Caco-2 (cell line): ENCODE measurements at regions not wholly inside any gene's neighbourhood (a gene's known extent, or its start where the extent isn't known, plus 50 kb on each side); places are given as distances from the start of the nearest gene placed in this dataset.
A peak's percentile ranks its signal among the peaks of the same experiment; 100 is the strongest.
"Not testable (repeated sequence)": the region's sequence is repeated elsewhere in the genome, so short reads cannot be mapped to it uniquely, and the experiment has no call there.

Experiments
- BruUV-seq: library from RNA; stranded (reverse); fragments of 400-500 nt; replicated peaks from 2 replicates; lab custom pipeline; 2021; lab: Mats Ljungman, UMichigan
- CTCF ChIA-PET: fragments of 300-600 bp; sonication (Branson Sonifier 250); formaldehyde crosslinking; loops from one replicate; lab custom pipeline; 2022; ENCODE audit warnings: antibody characterized with exemption; lab: Charles Lee
- POLR2A ChIA-PET: fragments of 300-600 bp; sonication (Branson Sonifier 250); formaldehyde crosslinking; loops from one replicate; lab custom pipeline; 2022; ENCODE audit warnings: antibody characterized with exemption; lab: Charles Lee
- DNase-seq, 2 experiments: peaks; one replicate each; pipeline versions ENCODE4 v3.0.0 to v3.0.0-alpha.2; 2020 to 2022
- H3K27me3 ChIP-seq: replicated peaks from 2 replicates; pipeline ENCODE4 v1.6.0; 2011; ENCODE audit warnings: low read length; ENCODE audit not compliant: control insufficient read depth, insufficient read depth
- H3K36me3 ChIP-seq: 2 replicates; pipeline ENCODE4 v1.5.1; 2011; ENCODE audit warnings: low read length; ENCODE audit not compliant: control insufficient read depth, insufficient read depth
- H3K4me1 ChIP-seq: fragments of 250-450 bp; sonication (Bioruptor Pico); 2 replicates; pipeline ENCODE4 v1.5.1; 2020; ENCODE audit warnings: mild to moderate bottlenecking
- H3K4me3 ChIP-seq: 2 replicates; pipeline ENCODE4 v1.5.1; 2011; ENCODE audit warnings: low read depth, mild to moderate bottlenecking, control low read depth, low read length
- H3K9me3 ChIP-seq: fragments of 250-450 bp; sonication (Bioruptor Pico); 2 replicates; pipeline ENCODE4 v1.5.1; 2020; ENCODE audit warnings: mild to moderate bottlenecking, moderate library complexity
- H3K27ac Mint-ChIP-seq: one replicate; pipeline ENCODE4 v1.8.0; 2022; ENCODE audit warnings: mixed read lengths; ENCODE audit not compliant: unreplicated experiment
- H3K27me3 Mint-ChIP-seq: one replicate; pipeline ENCODE4 v1.8.0; 2022; ENCODE audit warnings: mixed read lengths; ENCODE audit not compliant: insufficient read depth, unreplicated experiment
- H3K36me3 Mint-ChIP-seq: one replicate; pipeline ENCODE4 v1.8.0; 2022; ENCODE audit warnings: mild to moderate bottlenecking, mixed read lengths; ENCODE audit not compliant: insufficient read depth, unreplicated experiment
- H3K4me1 Mint-ChIP-seq: one replicate; pipeline ENCODE4 v1.8.0; 2022; ENCODE audit warnings: low read depth, mixed read lengths; ENCODE audit not compliant: unreplicated experiment
- H3K4me3 Mint-ChIP-seq: one replicate; pipeline ENCODE4 v1.8.0; 2022; ENCODE audit warnings: mild to moderate bottlenecking, moderate library complexity, mixed read lengths; ENCODE audit not compliant: unreplicated experiment
- H3K9me3 Mint-ChIP-seq: one replicate; pipeline ENCODE4 v1.8.0; 2022; ENCODE audit warnings: mixed read lengths; ENCODE audit not compliant: unreplicated experiment
- intact Hi-C: fragments of 100-400 bp; cut with micrococcal nuclease; formaldehyde crosslinking; loops from one replicate; pipeline ENCODE4 v1.10.0; 2022; ENCODE audit not compliant: unreplicated experiment
- TF ChIP-seq, protein P1 (sequence below), 2 experiments: fragments of 200-600 bp in 1 of 2; IDR thresholded peaks; 1 replicate in 1 of 2; 2 replicates in 1 of 2; pipeline versions ENCODE4 v1.5.1 to v1.8.0; 2011 to 2022; ENCODE audit warnings: antibody characterized with exemption in 1 of 2, control low read depth in 1 of 2, inconsistent platforms in 1 of 2, low read depth in 1 of 2, low read length in 1 of 2, mild to moderate bottlenecking in 1 of 2, moderate library complexity in 1 of 2; ENCODE audit not compliant: insufficient read depth in 1 of 2, severe bottlenecking in 1 of 2, unreplicated experiment in 1 of 2

GRCh38 chr14:53619691-53620231 lies 336.9 kb downstream of the BMP4 start:
- peaks cover 11% of the 10 kb centered on the region for H3K4me1 Mint-ChIP-seq
- H3K9me3 ChIP-seq: no peaks in the 10 kb centered on the region
- TF ChIP-seq, protein P1, sequence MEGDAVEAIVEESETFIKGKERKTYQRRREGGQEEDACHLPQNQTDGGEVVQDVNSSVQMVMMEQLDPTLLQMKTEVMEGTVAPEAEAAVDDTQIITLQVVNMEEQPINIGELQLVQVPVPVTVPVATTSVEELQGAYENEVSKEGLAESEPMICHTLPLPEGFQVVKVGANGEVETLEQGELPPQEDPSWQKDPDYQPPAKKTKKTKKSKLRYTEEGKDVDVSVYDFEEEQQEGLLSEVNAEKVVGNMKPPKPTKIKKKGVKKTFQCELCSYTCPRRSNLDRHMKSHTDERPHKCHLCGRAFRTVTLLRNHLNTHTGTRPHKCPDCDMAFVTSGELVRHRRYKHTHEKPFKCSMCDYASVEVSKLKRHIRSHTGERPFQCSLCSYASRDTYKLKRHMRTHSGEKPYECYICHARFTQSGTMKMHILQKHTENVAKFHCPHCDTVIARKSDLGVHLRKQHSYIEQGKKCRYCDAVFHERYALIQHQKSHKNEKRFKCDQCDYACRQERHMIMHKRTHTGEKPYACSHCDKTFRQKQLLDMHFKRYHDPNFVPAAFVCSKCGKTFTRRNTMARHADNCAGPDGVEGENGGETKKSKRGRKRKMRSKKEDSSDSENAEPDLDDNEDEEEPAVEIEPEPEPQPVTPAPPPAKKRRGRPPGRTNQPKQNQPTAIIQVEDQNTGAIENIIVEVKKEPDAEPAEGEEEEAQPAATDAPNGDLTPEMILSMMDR (IDR thresholded peaks at IDR 0.05; ENCODE audit: insufficient read depth in 1 of 2, low read depth in 1 of 2, low read length in 1 of 2, severe bottlenecking in 1 of 2, unreplicated experiment in 1 of 2): no peak
- H3K27me3 ChIP-seq: no peaks in the 10 kb centered on the region
- H3K4me3 Mint-ChIP-seq: no peak overlapping the region
- H3K4me1 ChIP-seq: peaks cover 36% of the 10 kb centered on the region
- H3K27ac Mint-ChIP-seq: peak overlapping the region; percentile 36
- POLR2A ChIA-PET: no interaction called here
- no peaks in the 10 kb centered on the region for H3K36me3 Mint-ChIP-seq
- CTCF ChIA-PET: interaction anchor here (1.2 kb wide), 1 partner anchor 9 kb away, joined by 3 read pairs; no protein-coding TSS in a partner anchor
- H3K4me3 ChIP-seq: no peak overlapping the region
- no TSS peak for BruUV-seq
- H3K36me3 ChIP-seq: no peaks in the 10 kb centered on the region
- intact Hi-C loops: loop anchor here (10.0 kb wide), 2 partner anchors 145 to 225 kb away; no protein-coding TSS in a partner anchor
- H3K9me3 Mint-ChIP-seq: no peaks in the 10 kb centered on the region
- no peak for DNase-seq
- H3K27me3 Mint-ChIP-seq: no peaks in the 10 kb centered on the region

DNA sequence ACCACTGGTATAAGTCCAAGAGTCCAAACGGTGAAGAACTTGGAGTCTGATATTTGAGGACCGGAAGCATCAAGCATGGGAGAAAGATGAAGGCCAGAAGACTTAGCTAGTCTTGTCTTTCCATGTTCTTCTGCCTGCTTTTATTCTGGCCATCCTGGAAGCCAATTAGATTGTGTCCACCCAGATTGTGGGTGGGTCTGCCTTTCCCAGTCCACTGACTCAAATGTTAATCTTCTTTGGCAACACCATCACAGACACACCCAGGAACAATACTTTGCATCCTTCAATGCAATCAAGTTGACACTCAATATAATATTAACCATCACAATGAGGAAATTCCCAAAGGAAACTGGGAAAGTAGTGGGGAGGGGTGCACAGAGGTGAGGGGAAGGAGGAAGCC lies 340.1 kb downstream of the BMP4 start:
- H3K9me3 Mint-ChIP-seq, BruUV-seq, H3K4me3 ChIP-seq, DNase-seq, H3K27me3 Mint-ChIP-seq, H3K27me3 ChIP-seq, H3K9me3 ChIP-seq, H3K36me3 ChIP-seq, POLR2A ChIA-PET, CTCF ChIA-PET, H3K4me3 Mint-ChIP-seq: not testable (repeated sequence)
- intact Hi-C loops: loop anchor here (10.0 kb wide), 2 partner anchors 148 to 228 kb away; no protein-coding TSS in a partner anchor
- peaks cover 59% of the 10 kb centered on the region for H3K4me1 ChIP-seq
- peaks cover 20% of the 10 kb centered on the region for H3K36me3 Mint-ChIP-seq
- peak overlapping the region; percentile 3 for H3K27ac Mint-ChIP-seq
- peaks cover 21% of the 10 kb centered on the region for H3K4me1 Mint-ChIP-seq

- intact Hi-C loops: loop anchor here (1.0 to 10.0 kb wide), 4 partner anchors 150 to 723 kb away; no protein-coding TSS in a partner anchor
- H3K4me1 ChIP-seq: peaks cover 62% of the 10 kb centered on the region
- H3K4me1 Mint-ChIP-seq: peaks cover 17% of the 10 kb centered on the region
- ChIA-PET POLR2A (no interaction called here), CTCF (no interaction called here)
- peak overlapping the region; percentile 40 for H3K27ac Mint-ChIP-seq
- H3K4me3 ChIP-seq: no peak overlapping the region
- no peaks in the 10 kb centered on the region for H3K27me3 ChIP-seq
- peak; percentile 39 to 62 for DNase-seq
- no peaks in the 10 kb centered on the region for H3K36me3 ChIP-seq
- peaks cover 24% of the 10 kb centered on the region for H3K36me3 Mint-ChIP-seq
- no peaks in the 10 kb centered on the region for H3K9me3 ChIP-seq
- no TSS peak for BruUV-seq
- no peaks in the 10 kb centered on the region for H3K27me3 Mint-ChIP-seq
- no peaks in the 10 kb centered on the region for H3K9me3 Mint-ChIP-seq
- TF ChIP-seq, protein P1 (IDR thresholded peaks at IDR 0.05; ENCODE audit: insufficient read depth in 1 of 2, low read depth in 1 of 2, low read length in 1 of 2, severe bottlenecking in 1 of 2, unreplicated experiment in 1 of 2): no peak
- peak overlapping the region; percentile 8 for H3K4me3 Mint-ChIP-seq
Measured at GRCh38 chr14:53615252-53615651, 341.4 kb downstream of the BMP4 start.
